Tibial nerve (tissue), 4 donors: ENCODE measurements at regions not wholly inside any gene's neighbourhood (a gene's known extent, or its start where the extent isn't known, plus 50 kb on each side); places are given as distances from the start of the nearest gene placed in this dataset.

Source experiments
- DNase-seq, 2 donors: peaks; one replicate each; pipeline ENCODE4 v3.0.0-alpha.2; 2019; ENCODE audit warnings: low spot score in 2 of 2
- H3K27ac ChIP-seq, 4 donors: fragments of 200-600 bp; sonication (generic) in 3 of 4; one replicate each; pipeline ENCODE4 v1.5.1; 2017 to 2019; ENCODE audit warnings: mild to moderate bottlenecking in 1 of 4
- H3K27me3 ChIP-seq, 2 donors: fragments of 200-600 bp; sonication (generic) in 1 of 2; one replicate each; pipeline versions ENCODE4 v1.5.1 to v1.6.0; 2017 to 2019
- H3K36me3 ChIP-seq, 3 donors: fragments of 200-600 bp; sonication (generic); one replicate each; pipeline ENCODE4 v1.5.1; 2018 to 2019
- H3K4me1 ChIP-seq, 4 donors: fragments of 200-600 bp; sonication (generic) in 3 of 4; one replicate each; pipeline ENCODE4 v1.5.1; 2017 to 2019
- H3K4me3 ChIP-seq, 4 donors: fragments of 200-600 bp; sonication (generic) in 3 of 4; one replicate each; pipeline ENCODE4 v1.5.1; 2017 to 2019; ENCODE audit warnings: mild to moderate bottlenecking in 1 of 4, moderate library complexity in 1 of 4
- H3K9me3 ChIP-seq, 4 donors: fragments of 200-600 bp; sonication (generic) in 3 of 4; one replicate each; pipeline ENCODE4 v1.5.1; 2017 to 2019
- CTCF ChIP-seq, 5 experiments: fragments of 200-600 bp in 3 of 5; fragments of 450-650 bp in 2 of 5; sonication (generic) in 3 of 5; IDR thresholded peaks; one replicate each; pipeline ENCODE4 v1.5.1; 2016 to 2019; ENCODE audit warnings: antibody characterized with exemption in 5 of 5, mild to moderate bottlenecking in 3 of 5, moderate library complexity in 2 of 5
- EP300 ChIP-seq, 2 donors: sonication (generic); formaldehyde crosslinking; IDR thresholded peaks; one replicate each; pipeline ENCODE4 v1.6.1; 2017; ENCODE audit warnings: antibody characterized with exemption in 2 of 2, mild to moderate bottlenecking in 1 of 2
- POLR2A ChIP-seq, 2 donors: fragments of 450-650 bp; IDR thresholded peaks; one replicate each; pipeline ENCODE4 v1.6.1; 2017; ENCODE audit warnings: antibody characterized with exemption in 2 of 2, mild to moderate bottlenecking in 2 of 2, moderate library complexity in 2 of 2
- WGBS, 2 donors: methylation state at CpG; one replicate each; pipeline ENCODE4 v1.1.5; 2018; 5-methylcytosine and 5-hydroxymethylcytosine counted together

- Histone ChIP-seq H3K27ac (peak overlapping the region in 1 of 4 donors; percentile 7), H3K4me3 (peak overlapping the region in 3 of 4 donors; percentile 43 to 87 (median 84)), H3K36me3 (peaks cover 0 to 42% (median 22%) of the 10 kb centered on the region in 3 donors), H3K4me1 (peaks cover 0 to 34% (median 16%) of the 10 kb centered on the region in 4 donors), H3K27me3 (no peaks in the 10 kb centered on the region), H3K9me3 (no peaks in the 10 kb centered on the region)
- TF ChIP-seq EP300 (IDR thresholded peaks at IDR 0.05) = no peak
- no peak for TF ChIP-seq CTCF (IDR thresholded peaks at IDR 0.05)
- TF ChIP-seq POLR2A (IDR thresholded peaks at IDR 0.05) = no peak
- 73 to 79% methylated on average over 10 of the region's 10 CpGs for WGBS, 2 donors
- no peak for DNase-seq
Observed at GRCh38 chr7:149622444-149623210, 125.0 kb upstream of the ZNF746 start.

- Histone ChIP-seq H3K36me3 (peaks cover 0 to 50% (median 28%) of the 10 kb centered on the region in 3 donors), H3K4me1 (peaks cover 0 to 34% (median 16%) of the 10 kb centered on the region in 4 donors), H3K4me3 (no peak overlapping the region), H3K27me3 (no peaks in the 10 kb centered on the region), H3K9me3 (no peaks in the 10 kb centered on the region), H3K27ac (no peak overlapping the region)
- no peak for TF ChIP-seq POLR2A (IDR thresholded peaks at IDR 0.05)
- TF ChIP-seq EP300 (IDR thresholded peaks at IDR 0.05) = no peak
- TF ChIP-seq CTCF (IDR thresholded peaks at IDR 0.05) = no peak
- DNase-seq = no peak
- WGBS, 2 donors = 75 to 83% methylated on average over 7 of the region's 7 CpGs
Observed at GRCh38 chr7:149621776-149622175, 124.2 kb upstream of the ZNF746 start.

- H3K4me3 ChIP-seq = no peak overlapping the region
- WGBS, 2 donors = 84 to 94% methylated on average over 14 of the region's 14 CpGs
- DNase-seq = no peak
- no peaks in the 10 kb centered on the region for H3K27me3 ChIP-seq
- H3K9me3 ChIP-seq = no peaks in the 10 kb centered on the region
- no peak overlapping the region for H3K27ac ChIP-seq
- TF ChIP-seq EP300 (IDR thresholded peaks at IDR 0.05) (no peak), POLR2A (IDR thresholded peaks at IDR 0.05) (no peak), CTCF (IDR thresholded peaks at IDR 0.05) (no peak)
- peaks cover 0 to 59% (median 36%) of the 10 kb centered on the region in 3 donors for H3K36me3 ChIP-seq
- H3K4me1 ChIP-seq = peaks cover 0 to 34% (median 16%) of the 10 kb centered on the region in 4 donors
Observed at GRCh38 chr7:149620961-149621360, 123.4 kb upstream of the ZNF746 start.

GRCh38 chr7:149616898-149617297, 119.3 kb upstream of the ZNF746 start:
- H3K27ac ChIP-seq = no peak overlapping the region
- H3K27me3 ChIP-seq = no peaks in the 10 kb centered on the region
- no peak overlapping the region for H3K4me3 ChIP-seq
- whole genome bisulfite sequencing, 2 donors = 79 to 82% methylated on average over 8 of the region's 8 CpGs
- H3K4me1 ChIP-seq = peaks cover 0 to 3% (median 0%) of the 10 kb centered on the region in 4 donors
- peaks cover 0 to 98% (median 58%) of the 10 kb centered on the region in 3 donors for H3K36me3 ChIP-seq
- no peaks in the 10 kb centered on the region for H3K9me3 ChIP-seq
- DNase-seq = no peak
- TF ChIP-seq POLR2A (IDR thresholded peaks at IDR 0.05) (no peak), EP300 (IDR thresholded peaks at IDR 0.05) (no peak), CTCF (IDR thresholded peaks at IDR 0.05) (no peak)

GRCh38 chr7:149615690-149616270, 118.2 kb upstream of the ZNF746 start:
- Histone ChIP-seq H3K27ac (no peak overlapping the region), H3K27me3 (no peaks in the 10 kb centered on the region), H3K4me3 (no peak overlapping the region), H3K9me3 (no peaks in the 10 kb centered on the region), H3K36me3 (peaks cover 0 to 99% (median 59%) of the 10 kb centered on the region in 3 donors), H3K4me1 (no peaks in the 10 kb centered on the region)
- 75 to 81% methylated on average over 13 of the region's 13 CpGs for WGBS, 2 donors
- TF ChIP-seq CTCF (IDR thresholded peaks at IDR 0.05) = no peak
- no peak for TF ChIP-seq POLR2A (IDR thresholded peaks at IDR 0.05)
- no peak for TF ChIP-seq EP300 (IDR thresholded peaks at IDR 0.05)
- DNase-seq = no peak
